ENCODE measurements at regions not wholly inside any gene's neighbourhood (a gene's known extent, or its start where the extent isn't known, plus 50 kb on each side); places are given as distances from the start of the nearest gene placed in this dataset.

DNA sequence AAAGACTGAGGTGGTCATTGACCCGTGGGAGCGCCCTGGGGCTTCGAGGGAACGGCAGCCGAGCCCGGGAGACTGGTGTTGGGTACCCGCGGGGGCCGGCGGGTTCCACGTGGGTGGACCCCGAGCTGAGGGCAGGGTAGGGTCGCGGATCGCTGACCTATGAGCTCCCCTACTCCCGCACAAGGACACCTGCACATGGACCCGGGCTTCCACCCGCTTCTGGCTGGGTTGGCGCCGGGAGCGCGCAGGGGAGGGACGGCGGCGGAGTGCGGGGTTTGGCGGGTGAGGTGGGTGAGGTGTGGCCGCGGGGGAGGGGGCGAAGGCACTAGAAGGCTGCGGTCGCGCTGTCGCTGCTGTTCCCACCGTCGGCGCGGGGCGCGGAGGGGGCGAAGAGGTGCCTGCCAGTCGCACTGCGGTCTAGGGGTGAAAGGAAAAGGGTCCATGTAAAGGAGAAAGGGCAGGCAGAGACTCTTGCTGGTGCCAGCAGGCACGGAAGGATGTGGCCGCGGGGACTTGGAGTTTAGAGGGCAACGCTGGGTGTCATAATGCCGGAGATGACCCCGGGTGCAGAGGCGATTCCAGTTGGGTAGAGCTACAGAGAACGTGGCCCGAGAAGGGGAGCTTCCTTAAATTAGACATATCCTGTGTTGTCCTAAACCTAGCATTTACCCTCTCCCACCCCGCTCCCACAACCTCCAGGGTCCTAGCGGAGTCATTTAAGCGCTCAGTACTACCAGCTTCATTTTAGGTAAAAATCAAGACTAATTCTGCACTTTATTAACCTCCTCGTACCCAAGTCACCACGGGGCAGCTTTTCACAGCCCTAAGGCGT, 245.9 kb upstream of the TOPAZ1 start:
- DNase-seq: no peak

DNA sequence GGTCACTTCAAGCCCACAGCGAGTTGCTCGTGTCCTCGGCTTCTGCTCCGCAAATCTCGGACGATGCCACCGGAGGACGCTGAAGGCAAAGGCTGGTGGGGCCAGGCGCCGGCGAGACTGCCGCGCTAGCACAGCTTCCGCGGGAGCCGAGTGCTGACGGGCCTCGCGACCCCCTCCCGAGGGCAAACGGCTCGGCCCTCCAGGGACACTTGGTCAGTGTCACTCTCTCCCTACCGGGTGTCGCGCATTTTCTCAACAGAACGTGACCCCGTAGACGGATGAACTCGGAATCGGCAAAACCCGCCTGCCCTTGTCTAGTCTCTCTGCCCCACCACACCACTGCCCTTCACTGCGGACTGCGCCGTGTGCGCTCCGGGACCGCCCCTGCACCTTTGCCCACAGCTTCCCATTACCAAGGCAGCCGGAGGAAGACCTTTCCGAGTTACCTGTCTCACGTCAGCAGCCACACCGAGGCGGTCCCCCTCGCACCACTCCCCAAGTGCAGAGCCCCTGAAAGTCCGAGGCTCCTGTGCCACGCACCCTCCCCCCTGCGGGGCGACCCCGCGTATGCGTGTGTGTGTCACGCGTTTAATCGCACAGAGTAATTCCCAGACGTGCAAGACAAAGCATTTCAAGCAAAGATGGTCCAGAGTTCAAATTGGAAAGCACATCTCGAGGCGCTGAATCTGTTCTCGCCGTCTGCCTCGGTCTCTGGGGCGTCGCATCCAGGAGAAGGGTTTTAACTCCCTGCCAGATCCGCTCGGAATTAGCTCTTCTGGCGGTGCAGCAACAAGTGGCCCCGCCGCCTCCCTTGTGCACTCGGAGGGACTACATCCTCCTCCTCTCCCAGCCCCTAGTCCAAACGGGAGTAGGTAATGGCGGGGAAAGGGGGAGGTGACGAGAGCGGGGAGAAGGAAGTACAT, 245.0 kb upstream of the TOPAZ1 start:
- no peak for DNase-seq

DNA sequence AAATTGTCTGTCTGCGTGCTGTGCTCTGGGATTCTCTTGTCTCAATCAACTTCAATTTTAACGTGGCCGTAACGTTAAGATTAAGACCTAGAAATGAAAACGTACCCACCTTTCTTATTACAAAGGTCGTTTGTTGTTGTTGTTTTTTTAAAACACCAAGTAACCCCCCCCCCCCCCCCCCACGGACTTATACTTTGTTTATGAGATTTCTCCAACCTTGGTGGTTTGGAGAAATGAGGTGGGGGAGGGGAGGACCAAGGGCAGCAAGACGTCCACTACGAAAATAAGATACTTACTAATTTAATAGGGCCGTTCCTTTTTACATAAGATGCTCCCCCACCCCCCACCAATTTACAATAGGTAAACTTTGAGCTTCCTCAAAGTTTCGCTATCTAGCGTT, 244.4 kb upstream of the TOPAZ1 start:
- DNase-seq: no peak

DNA sequence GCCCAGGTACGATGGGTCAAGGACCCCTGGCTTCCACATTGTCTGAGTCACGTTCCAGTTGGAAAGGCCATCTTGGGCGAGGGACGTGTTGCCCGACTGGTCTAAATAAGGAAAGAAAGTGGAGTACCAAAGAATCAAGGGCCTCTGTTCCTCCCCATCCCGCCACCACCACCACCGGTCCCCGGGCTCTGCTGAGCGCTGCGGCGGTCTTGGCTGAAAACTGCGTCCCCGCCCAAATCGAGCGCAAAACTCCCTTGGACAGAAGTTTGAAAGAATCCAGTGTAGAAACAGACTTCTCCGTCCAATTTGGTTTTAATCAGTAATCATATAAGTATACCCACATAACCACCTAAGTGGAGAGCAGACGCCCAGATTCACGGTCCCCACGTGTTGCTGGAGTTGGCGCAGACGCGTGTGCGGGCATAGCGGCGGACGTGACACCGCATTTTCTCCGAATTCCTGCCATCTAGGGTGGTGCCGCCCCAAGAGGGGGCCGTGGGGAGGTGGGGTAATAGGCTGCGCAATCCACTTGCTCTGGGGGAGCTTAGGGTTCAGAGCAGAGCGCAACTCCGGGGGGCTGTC, 243.8 kb upstream of the TOPAZ1 start:
- no peak for DNase-seq

DNA sequence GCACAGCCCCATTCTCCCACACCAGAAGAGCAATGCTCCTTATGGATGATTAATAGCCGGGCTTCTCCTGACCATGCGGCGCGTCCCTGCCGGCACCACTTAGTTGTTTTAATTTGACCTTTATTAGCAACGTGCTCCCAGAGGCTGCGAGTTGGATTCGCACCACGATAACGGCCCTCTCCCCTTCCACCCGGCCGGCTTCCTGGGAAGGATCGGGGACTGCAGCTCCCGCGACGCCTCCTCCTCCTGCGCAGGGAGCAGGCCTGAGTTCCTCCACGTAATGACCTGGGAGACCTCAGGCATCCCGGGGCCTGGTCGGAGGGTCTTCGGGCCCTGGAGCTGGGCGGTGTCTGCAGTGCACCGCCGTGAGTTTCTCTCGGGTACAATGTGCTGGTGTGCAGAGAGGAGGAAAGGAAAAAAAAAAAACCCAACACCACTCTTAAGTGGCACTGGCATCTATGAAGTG, 243.3 kb upstream of the TOPAZ1 start:
- no peak for DNase-seq

DNA sequence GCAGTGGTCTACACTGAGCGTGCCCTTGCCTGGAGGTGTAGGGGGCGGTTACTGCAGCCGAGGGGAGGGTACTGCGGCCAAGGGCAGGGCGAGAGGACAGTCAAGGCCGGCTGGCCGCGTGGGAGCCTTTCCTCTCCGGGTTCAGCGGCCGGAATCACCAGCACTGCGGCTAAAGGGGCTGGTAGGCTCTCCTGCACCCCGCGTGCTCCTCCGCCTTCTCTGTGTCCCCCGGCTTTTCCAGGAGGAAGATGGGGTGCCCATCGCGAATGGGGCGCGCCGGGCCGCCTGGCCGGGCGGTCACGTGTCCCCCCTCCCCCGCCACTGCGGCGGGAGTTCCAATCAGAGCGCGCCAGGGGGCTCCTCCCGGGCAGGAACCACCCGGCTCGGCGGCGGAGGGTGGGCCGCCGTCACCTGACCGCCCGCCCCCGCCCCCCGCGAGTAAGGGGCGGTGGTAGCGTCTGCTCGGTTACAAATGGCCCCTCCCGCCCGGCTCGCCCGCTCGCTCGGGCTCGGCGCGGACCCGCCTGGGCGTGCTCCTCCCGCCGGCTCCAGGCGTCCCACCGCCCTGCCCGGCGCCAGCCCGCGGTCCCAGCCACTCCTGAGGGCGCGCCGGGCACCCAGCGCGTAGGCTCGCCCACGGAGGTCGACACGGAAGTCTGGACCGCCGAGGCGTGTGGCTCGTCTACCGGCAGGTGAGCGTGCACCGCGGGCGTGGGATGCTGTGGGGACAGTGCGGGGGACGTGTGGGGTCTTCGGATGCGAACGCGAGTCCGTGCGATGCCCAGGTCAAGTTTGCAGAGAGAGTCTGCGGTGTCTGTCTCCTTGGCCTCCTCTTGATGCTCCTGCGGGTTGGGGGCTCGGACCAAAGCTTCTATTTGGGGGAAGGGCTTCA, 242.6 kb upstream of the TOPAZ1 start:
- DNase-seq: no peak

DNA sequence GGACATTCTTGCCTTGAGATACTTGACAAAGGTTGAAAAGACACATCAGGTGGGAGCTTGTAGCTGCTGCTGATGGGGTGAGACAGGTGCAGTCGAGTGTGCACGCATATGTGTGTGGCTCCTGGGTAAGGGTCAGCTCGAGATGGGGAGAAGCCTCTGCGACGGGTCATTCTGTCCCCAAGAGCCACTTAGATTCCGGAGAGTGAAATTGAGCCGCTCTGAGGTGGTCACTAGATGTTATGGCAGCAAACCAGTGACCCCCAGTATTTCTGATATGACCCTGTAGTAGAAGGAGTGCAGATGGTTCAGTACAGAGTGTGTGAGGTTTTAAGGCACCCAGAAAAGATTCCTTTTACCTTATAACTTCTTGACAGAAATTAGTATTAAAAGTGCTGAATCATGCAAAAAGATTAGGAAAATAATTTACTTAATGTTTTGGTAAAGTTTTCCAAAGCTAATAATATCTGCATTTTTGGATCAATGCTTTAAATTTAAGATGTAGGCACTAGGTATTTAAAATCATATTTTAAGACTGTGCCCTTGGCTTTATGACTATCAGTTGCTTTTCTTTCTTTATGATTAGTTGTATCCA, 241.9 kb upstream of the TOPAZ1 start:
- DNase-seq: no peak

DNA sequence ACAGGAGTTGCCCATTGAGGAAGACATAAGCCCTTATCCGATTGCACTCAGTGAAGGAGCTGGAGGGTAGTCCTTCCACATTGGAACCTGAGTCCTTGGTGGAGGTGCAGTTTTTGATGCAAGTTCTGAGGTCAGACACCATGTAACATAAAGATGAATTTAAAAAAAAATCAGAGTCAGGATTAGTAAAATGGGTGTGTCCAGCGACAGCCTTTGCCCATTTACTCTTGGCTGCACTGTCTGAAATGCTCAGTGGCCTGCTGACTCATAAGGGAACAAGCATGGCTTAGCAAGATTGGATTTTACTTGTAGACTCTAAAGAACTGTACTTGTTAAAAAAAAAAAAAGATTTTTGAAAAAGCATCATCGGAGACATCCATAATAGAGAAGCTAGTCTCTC, 241.1 kb upstream of the TOPAZ1 start:
- no peak for DNase-seq

DNA sequence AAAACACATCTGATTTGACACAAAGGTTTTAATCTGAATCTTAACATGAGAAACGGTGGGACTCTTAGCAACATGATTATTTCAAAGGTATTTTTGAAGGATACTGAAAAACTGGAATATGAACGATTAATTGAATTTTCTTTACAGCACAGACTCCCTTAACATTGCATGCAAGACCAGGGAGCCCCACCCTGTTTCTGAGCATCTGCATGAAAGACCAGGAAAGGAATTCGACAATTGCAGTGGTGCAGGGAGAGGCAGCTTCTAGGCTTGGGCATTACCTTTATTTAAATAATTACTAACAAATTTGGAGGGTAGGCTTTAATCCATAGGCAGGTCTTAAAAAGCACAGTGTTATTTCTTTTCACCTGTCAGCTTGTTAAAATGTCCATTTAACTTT, 240.6 kb upstream of the TOPAZ1 start:
- no peak for DNase-seq

DNA sequence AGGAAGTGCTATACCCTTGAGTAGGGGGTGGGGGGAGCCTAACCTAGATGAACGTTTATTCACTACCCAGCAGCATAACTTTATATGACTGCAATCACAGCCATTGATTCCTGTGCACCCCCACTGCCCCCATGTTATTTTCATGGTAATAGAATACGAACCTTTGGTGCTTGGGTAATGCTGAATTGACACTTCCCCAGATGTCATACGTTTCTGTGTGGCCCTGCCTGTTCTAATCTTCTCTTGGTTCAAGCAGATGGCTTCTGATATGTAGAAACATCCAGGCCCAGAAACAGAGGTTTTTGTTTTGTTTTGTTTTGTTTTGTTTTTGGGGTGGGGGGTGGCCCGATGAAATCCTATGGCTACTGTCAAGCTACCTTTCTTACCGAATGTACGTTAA, 237.9 kb upstream of the TOPAZ1 start:
- no peak for DNase-seq

DNA sequence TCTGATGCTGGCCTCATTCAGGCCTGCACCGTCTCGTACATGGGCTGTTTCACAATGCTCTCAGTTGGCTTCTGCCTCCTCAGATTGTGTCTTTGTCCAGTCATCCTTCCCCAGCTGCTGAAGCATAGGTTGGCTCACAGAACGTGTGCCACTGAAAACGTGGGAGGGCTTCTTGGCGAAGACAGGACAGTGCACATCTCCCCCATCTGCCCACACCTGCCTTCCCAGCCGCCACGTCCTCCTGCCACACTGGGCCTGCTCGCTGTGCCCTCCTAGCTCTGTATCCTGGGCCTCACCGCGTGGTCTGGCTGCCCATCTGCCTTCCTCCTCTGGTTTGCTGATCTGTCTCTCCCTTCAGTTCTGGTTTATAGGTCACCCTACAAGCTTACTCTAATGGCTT, 230.0 kb upstream of the TOPAZ1 start:
- no peak for DNase-seq

DNA sequence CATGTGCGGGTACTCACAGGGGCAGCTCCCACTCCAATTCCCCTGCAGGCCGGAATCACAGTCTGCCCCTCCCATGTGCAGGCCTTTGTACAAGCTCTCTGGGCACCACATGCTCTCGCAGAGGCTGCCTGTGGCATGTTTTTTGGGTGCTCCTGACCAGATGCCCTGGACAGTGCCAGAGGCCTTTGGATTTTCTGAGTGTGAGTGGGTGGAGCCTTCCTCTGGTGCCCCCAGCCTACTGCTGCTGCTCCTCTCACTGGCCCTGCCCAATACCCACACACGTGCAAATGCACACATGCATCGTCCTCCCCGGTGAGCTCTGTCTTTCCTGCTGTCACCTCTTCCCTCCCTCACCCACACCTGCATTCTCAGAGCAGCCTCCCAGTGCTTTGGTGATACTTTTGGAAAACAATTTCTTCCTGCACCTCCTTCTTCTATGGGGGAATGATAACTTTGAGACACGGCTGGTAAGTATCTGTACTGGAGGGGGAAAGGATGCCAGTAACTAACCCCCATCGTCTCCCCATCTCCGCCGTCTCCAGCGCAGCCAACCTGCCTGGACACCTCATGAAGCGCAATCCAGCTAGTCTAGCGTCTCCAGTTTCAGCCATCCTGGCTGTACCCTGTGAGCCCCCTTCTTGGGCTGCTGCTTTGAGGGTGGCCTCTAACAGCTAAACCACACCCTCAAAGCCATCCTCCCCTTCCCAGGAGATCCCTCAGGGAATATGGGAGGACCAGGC, 229.4 kb upstream of the TOPAZ1 start:
- no peak for DNase-seq

DNA sequence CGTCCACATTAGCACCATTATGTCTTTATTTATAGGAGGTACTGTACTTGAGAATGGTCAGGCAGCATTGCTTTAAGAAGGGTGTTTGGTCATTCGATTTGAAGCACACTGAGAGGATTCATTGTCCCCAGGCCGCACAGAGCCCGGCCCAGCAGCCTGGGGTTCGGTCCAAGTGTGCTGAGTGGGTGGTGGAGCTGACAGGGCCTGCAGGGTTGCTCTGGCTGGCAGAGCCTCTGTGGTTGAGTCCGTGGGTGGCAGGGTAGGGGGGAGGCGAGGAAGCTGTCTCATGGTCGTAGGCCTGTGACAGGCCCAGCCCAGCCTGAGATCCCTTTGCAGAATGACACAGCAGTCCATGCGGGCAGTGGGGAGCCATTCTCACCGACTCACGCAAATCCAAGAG, 227.7 kb upstream of the TOPAZ1 start:
- DNase-seq: no peak

DNA sequence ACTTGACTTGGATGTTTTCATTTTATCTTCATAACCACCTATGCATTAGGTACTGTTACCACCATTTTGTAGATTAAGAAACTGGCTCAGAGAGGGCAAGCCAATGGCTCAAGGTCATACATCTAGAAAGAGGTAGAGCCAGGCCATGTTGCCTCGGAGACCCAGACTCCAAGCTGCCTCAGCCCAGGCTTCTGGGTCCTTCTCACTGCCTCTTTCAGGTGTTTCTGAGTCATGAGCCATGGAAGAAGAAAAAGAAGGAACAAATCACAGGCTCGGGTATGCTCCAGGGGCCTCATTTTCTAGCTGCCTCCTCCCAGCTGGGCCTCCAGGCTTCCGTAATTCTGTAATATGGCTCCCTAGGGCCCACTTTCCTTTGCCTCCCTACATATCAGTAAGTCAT, 226.5 kb upstream of the TOPAZ1 start:
- no peak for DNase-seq

DNA sequence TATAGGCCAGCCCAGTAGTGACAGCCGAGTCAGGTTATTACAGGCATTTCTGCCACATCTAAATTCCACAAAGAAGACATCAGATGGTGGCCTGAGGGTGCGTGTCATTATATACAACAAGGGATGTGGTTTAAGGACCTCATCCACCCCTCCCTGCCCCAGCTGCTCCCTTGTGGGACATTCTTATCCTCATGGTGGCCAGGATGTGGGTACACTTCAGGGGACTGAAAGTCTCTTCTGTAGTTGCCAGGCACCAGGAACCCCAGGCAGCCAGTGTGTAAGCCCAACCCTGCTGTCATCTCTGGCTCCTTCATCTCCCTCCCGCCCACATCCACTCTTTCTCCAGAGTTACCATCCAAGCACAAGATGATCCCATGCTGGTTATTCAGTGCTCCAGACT, 224.9 kb upstream of the TOPAZ1 start:
- DNase-seq: no peak

DNA sequence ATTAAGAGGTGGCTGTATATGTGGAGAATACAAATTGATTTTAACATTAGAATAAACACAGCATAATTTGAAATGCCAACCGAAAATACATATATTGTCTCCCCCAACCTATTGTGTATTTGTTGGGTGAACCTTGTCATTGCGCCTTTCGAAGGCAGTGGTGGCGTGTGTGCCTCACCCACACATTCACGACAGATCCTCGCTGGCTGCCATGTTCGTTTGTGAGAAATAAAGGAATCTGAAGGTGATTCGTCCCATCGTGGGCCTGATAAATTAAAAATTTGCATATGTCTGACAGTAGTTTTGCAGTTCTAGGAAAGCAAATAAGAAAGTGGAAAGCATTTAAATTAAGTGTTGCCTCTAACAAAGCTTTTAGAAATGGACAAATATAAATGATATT, 222.8 kb upstream of the TOPAZ1 start:
- no peak for DNase-seq

DNA sequence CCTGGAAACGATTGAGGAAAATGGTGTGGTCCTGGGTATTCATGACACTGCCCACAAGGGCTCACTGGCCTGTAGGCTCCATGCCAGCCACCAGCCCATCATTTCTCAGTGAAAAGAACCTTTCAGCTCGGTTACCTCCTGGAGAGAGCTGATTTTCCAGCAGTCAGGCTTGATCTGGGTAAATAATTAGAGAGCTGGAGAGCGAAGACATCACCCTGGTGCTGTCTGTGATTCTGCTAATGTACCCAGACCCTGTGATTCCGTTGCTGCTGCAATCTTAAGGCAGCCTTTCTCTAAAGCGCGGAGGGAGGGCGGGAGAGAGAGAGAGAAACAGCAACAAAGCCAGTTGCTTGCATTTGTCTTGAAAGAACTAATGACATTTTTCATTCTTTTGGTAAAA, 221.9 kb upstream of the TOPAZ1 start:
- DNase-seq: no peak

DNA sequence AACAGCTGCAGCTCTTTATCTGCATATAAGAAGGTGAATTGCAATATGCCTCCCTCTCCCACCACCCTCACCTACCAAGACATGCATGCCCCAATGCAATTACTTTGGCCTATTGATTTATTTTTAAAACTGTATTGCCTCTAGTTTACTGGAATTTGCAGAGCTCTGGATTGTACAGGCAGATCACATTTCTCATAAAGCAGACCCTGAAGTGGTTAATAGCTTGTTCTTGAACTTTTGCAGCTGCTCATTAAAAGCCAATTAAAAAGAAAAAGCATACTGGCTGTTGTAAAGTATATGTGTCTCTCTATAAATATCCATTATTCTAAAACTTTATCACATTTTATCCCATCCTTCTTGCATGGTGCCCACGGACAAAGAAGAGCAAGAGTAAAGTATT, 221.5 kb upstream of the TOPAZ1 start:
- no peak for DNase-seq

DNA sequence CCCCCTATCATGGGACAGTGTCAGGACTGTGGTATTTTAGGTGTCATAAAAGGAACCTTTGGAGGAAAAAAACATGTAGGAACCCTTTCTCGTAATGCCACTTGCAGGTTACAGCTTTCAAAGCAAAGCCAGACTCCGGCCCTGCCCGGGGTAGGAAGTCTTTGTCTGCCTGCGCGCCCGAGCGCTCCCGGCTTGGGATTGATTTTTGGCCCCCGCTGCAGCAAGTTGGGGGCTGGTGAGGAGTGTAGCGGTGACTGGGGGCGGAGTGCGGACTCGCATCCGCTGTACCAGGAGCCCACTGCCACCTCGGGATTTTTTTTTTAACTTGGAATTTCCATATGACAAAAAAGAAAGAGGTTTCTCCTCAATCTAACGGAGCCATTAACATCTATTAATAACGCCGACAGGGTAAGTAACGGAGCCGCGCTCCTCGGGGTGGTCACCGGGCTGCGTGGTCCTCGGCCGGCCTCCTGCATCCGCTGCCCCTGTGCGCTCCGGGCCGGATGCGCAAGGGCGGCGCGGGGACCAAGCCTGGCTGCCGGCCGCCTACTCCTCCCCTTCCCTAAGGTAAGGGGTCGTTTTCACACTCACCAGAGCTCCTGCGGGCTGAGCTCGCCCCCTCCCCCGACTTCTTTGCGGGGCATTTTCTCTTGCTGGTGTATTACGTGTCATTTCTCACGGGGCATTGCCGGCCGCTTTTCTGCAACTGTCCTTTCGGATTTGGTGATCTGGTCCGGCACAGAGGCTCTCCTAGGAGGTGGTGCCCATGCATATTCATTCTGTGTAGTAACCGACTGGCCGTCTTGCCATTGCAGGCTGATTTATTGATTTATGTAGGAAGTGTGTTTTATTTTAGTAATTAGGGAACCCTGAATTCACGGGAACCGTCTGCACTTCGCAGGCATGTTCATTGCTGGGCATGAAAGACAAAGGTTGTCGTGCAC, 219.8 kb upstream of the TOPAZ1 start:
- DNase-seq: no peak

DNA sequence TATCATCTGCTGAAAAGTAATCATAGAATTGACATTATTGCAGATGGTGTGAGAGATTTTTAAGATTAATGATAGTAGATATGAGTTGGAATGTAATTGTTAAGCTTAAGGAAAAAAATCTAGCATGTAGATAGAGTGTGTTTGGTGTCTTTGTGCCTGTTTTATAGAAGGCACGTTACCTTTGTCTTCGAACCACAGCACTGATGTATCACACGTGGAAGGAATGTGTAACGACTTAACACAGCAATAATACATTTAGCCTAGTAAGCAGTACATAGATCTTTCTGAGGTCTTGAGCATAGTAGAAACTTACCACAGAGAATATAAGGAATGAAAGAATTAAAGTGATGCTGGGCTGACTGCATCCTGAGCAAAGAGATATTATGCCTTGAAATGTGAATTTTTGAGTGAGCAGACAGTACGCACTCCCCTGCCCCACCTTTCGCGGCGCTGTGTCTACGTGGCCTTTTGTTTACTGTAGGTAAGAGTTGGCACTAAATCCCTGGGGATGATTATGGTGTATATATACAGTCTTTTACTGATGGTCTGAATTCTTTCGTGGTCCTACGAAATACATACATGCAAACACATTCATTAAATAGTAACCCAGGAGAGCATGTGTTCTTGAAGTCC, 217.6 kb upstream of the TOPAZ1 start:
- no peak for DNase-seq

All from stimulated activated CD4-positive, alpha-beta T cell treated with anti-CD3 and anti-CD28 coated beads, Interleukin-4, amount 100 ng/mL, for 24 hours (primary cell).